GOT3 (cell line): ENCODE measurements at regions not wholly inside any gene's neighbourhood (a gene's known extent, or its start where the extent isn't known, plus 50 kb on each side); places are given as distances from the start of the nearest gene placed in this dataset.
"Not testable (repeated sequence)": the region's sequence is repeated elsewhere in the genome, so short reads cannot be mapped to it uniquely, and the experiment has no call there.

Experiments
- DNase-seq: peaks from one replicate; lab custom pipeline; 2025; ENCODE audit warnings: mixed read lengths; lab: John Stamatoyannopoulos, UW

GRCh38 chr1:30660241-30660640 is 63.1 kb downstream of the MATN1 start:
- DNase-seq = no peak

- no peak for DNase-seq
These were observed 63.7 kb downstream of the MATN1 start for GRCh38 chr1:30659702-30660101.

- DNase-seq = not testable (repeated sequence)
These were observed 65.0 kb downstream of the MATN1 start for GRCh38 chr1:30658375-30658774.

GRCh38 chr1:30658014-30658336 is 65.4 kb downstream of the MATN1 start:
- no peak for DNase-seq

- no peak for DNase-seq
These were observed 66.0 kb downstream of the MATN1 start for GRCh38 chr1:30657131-30658013.

GRCh38 chr1:30656171-30656940 is 67.0 kb downstream of the MATN1 start:
- no peak for DNase-seq

- no peak for DNase-seq
These were observed 67.7 kb downstream of the MATN1 start for GRCh38 chr1:30655672-30656071.

GRCh38 chr1:30654188-30654587 is 69.2 kb downstream of the MATN1 start:
- no peak for DNase-seq

- no peak for DNase-seq
These were observed 71.1 kb downstream of the MATN1 start for GRCh38 chr1:30652152-30652841.

GRCh38 chr1:30651395-30651794 is 72.0 kb downstream of the MATN1 start:
- DNase-seq = not testable (repeated sequence)

- no peak for DNase-seq
These were observed 72.4 kb downstream of the MATN1 start for GRCh38 chr1:30650968-30651320.

- no peak for DNase-seq
These were observed 73.1 kb downstream of the MATN1 start for GRCh38 chr1:30650038-30650967.

GRCh38 chr1:30649321-30649991 is 73.9 kb downstream of the MATN1 start:
- no peak for DNase-seq

GRCh38 chr1:30648408-30649000 is 74.9 kb downstream of the MATN1 start:
- DNase-seq = no peak

- DNase-seq = no peak
These were observed 77.6 kb downstream of the MATN1 start for GRCh38 chr1:30645807-30646206.

GRCh38 chr1:30642391-30643120 is 80.8 kb downstream of the MATN1 start:
- DNase-seq = no peak

GRCh38 chr1:30641572-30642353 is 81.6 kb downstream of the MATN1 start:
- no peak for DNase-seq

GRCh38 chr1:30639881-30640452 is 83.4 kb downstream of the MATN1 start:
- DNase-seq = no peak

- no peak for DNase-seq
These were observed 84.6 kb downstream of the MATN1 start for GRCh38 chr1:30638811-30639210.
